ENCODE measurements at regions not wholly inside any gene's neighbourhood (a gene's known extent, or its start where the extent isn't known, plus 50 kb on each side); places are given as distances from the start of the nearest gene placed in this dataset.

DNA sequence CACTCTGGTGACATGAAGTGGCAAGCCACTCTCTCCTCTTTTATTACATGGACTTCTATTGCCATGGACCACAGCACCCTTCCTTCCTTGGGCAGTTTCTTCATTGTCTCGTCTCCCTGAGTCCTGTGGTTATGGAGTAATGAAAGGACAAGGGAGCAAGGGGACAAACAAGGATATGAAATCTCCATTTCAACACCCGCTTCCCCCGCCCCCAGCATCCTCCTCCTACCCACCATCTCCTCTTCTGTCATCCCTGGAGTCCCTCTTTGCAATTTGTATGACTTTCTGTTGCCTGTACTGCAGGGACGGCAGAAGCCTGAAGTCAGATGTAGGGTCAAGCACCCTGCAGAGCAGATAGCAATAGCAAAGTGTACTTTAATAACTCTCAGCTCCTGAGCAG, 300.7 kb upstream of the CLINT1 start:
- Mint-ChIP-seq H3K27me3 (peaks cover 8% of the 10 kb centered on the region), H3K9me3 (no peaks in the 10 kb centered on the region), H3K4me1 (no peaks in the 10 kb centered on the region), H3K36me3 (no peaks in the 10 kb centered on the region), H3K4me3 (no peak overlapping the region), H3K27ac (no peak overlapping the region)
- ATAC-seq (ENCODE audit: low read depth) (no peak), DNase-seq (ENCODE audit: low spot score in 2 of 2) (no peak)

DNA sequence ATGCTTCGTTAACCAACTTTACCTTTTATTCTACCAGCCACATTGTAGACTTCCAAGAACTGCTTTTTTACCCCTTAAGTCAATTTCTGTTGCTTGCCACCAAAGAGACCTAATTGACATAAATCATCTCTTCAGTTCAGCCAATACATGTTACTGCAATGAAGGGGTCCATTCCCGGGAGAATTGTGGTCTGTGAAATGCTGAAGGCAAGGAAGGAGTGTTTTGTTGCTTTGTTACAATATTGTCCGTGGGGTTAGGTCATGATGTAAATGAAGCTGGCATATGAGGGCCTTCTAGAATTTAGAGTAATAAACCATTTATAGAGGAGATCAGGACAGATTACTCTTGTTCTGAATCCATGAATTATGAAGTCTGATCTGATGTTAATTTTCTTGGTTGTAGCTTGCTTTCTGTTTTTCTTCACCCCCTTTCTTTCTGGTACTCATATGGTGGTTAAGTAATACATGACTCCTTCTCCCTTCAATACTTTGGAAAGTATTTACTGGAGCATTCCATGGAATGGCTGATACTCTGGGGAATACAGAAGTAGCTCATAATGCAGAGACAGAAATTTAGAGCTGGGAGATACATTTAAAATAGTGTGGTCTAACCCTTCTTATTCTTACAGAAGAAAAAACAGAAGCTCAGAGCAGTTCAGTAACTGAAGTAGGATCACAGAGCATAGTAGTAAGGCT, 297.0 kb upstream of the CLINT1 start:
- H3K27ac Mint-ChIP-seq = no peak overlapping the region
- no peak for ATAC-seq (ENCODE audit: low read depth)
- no peak overlapping the region for H3K4me3 Mint-ChIP-seq
- H3K27me3 Mint-ChIP-seq = peaks cover 8% of the 10 kb centered on the region
- DNase-seq (ENCODE audit: low spot score in 2 of 2) = no peak
- H3K4me1 Mint-ChIP-seq = no peaks in the 10 kb centered on the region
- H3K9me3 Mint-ChIP-seq = no peaks in the 10 kb centered on the region
- H3K36me3 Mint-ChIP-seq = no peaks in the 10 kb centered on the region

DNA sequence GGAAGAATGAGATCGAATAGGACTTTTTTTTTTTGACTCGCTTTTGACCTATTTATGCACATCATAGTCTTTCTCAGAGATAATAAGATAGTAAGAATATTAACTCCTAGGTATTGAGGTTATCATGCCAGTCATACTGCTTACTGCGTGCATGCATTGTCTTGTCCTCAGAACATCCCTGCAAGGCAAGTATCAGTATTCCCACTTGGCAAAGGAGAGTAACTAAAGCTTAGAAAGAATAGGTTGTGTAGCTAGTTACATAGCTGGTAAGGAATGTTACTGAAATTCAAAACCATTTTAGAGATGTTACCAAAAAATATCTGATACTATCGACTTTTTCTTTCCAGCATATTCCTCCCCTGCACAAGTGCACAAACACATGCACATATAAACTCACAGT, 296.1 kb upstream of the CLINT1 start:
- Mint-ChIP-seq H3K9me3 (no peaks in the 10 kb centered on the region), H3K27ac (no peak overlapping the region), H3K4me1 (no peaks in the 10 kb centered on the region), H3K36me3 (no peaks in the 10 kb centered on the region), H3K4me3 (no peak overlapping the region), H3K27me3 (peaks cover 6% of the 10 kb centered on the region)
- no peak for DNase-seq (ENCODE audit: low spot score in 2 of 2)
- ATAC-seq (ENCODE audit: low read depth) = no peak

DNA sequence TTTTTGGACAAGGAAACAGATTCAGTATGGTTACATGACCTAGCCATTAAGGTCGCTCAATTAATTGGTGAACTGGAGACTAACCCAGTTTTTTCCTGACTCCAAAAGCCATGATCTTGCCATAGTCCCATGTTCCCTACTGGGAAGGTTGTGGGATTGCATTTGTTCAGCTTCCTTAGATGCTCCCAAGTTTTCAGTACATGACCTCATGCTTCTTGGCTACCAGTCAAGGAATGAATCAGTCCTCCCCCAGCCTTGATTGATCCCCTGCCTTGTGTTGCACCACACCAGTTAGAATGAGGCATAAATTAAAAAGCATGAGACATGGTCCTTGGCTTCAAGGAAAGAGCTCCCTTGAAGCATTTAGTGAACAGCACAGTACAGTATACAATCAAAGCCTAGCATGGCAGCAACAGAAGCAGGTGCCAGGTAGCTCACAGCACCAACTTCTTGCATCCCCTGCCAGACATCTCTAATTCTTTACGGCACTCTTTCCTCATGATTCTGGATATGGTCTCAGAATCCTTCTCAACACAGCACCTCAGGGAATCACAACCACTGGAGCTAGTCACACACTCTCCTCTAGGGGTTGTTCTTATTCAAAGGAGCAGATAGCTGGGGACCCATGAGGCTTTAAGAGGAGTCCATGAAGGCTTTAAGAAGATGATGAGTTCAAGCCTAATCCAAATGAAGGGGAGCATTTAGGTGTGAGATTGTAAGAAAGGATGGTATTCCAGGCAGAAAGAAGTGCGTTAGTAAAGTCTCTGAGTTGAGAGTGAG, 295.5 kb upstream of the CLINT1 start:
- ATAC-seq (ENCODE audit: low read depth) = no peak
- Mint-ChIP-seq H3K27ac (no peak overlapping the region), H3K4me1 (no peaks in the 10 kb centered on the region), H3K36me3 (no peaks in the 10 kb centered on the region), H3K4me3 (no peak overlapping the region), H3K27me3 (peaks cover 6% of the 10 kb centered on the region), H3K9me3 (no peaks in the 10 kb centered on the region)
- DNase-seq (ENCODE audit: low spot score in 2 of 2) = no peak

DNA sequence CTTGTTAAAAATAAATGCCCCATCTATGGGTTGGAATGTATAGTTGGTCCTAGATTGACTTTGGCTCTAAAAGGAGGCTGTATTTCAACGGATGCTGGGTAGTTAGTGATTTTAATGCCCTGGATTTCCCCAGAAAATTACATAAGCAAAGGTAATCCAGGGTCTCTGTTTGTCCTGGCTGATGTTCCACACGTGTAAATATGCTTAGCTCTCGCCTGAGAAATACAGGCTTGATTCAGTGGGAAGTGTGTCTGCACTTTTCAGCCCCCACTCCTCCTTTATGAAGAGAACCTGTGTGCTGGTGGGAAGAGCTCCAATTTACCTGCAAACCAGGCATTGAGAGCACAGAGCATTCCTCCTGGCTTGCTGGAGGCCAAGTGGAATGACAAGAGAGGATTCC, 294.6 kb upstream of the CLINT1 start:
- DNase-seq (ENCODE audit: low spot score in 2 of 2) (no peak), ATAC-seq (ENCODE audit: low read depth) (no peak)
- H3K4me1 Mint-ChIP-seq = no peaks in the 10 kb centered on the region
- no peaks in the 10 kb centered on the region for H3K36me3 Mint-ChIP-seq
- no peaks in the 10 kb centered on the region for H3K9me3 Mint-ChIP-seq
- no peak overlapping the region for H3K27ac Mint-ChIP-seq
- H3K4me3 Mint-ChIP-seq = no peak overlapping the region
- H3K27me3 Mint-ChIP-seq = peaks cover 6% of the 10 kb centered on the region

DNA sequence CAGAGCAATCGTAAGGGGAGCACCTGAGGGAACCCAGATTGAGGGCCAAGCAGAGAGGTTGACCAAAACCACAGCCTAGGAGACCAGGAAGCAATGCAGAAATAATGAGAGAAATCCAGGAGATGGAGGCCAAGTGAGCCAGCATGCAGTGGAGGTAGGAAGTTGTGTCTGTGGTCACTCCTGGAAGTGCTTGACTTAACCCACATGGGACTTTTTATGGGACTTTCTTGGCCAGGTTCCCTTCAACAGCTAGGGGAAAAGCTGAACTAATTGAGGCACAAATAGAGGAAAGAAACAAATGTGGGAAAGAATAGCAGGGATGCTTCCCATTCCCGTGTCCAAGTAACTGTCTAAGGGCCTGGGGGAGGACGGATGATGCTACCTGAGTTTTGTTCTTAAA, 293.2 kb upstream of the CLINT1 start:
- H3K9me3 Mint-ChIP-seq = no peaks in the 10 kb centered on the region
- ATAC-seq (ENCODE audit: low read depth) (no peak), DNase-seq (ENCODE audit: low spot score in 2 of 2) (no peak)
- H3K27ac Mint-ChIP-seq = no peak overlapping the region
- H3K4me3 Mint-ChIP-seq = no peak overlapping the region
- no peaks in the 10 kb centered on the region for H3K4me1 Mint-ChIP-seq
- peaks cover 5% of the 10 kb centered on the region for H3K27me3 Mint-ChIP-seq
- H3K36me3 Mint-ChIP-seq = no peaks in the 10 kb centered on the region

DNA sequence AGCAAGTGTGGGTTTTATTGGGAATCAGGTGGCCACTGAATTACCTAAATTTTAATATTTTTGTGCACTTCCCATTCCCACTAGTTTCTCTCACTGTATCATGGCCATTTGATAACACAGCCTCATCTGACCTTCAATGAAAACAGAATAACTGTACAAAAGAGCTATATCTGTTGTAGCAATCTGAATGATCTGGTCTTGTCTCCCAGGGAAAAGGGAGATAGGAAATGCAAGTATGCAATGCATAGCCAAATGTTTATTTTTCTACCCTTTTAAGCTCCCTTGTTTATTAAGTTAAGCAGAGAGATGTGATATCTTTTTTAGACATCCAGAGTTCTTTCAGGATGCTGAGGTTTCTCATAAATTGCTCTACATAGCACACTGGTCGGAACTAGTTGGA, 288.3 kb upstream of the CLINT1 start:
- H3K36me3 Mint-ChIP-seq = no peaks in the 10 kb centered on the region
- DNase-seq (ENCODE audit: low spot score in 2 of 2) (no peak), ATAC-seq (ENCODE audit: low read depth) (no peak)
- H3K4me1 Mint-ChIP-seq = no peaks in the 10 kb centered on the region
- no peak overlapping the region for H3K4me3 Mint-ChIP-seq
- no peak overlapping the region for H3K27ac Mint-ChIP-seq
- H3K9me3 Mint-ChIP-seq = no peaks in the 10 kb centered on the region
- no peaks in the 10 kb centered on the region for H3K27me3 Mint-ChIP-seq

DNA sequence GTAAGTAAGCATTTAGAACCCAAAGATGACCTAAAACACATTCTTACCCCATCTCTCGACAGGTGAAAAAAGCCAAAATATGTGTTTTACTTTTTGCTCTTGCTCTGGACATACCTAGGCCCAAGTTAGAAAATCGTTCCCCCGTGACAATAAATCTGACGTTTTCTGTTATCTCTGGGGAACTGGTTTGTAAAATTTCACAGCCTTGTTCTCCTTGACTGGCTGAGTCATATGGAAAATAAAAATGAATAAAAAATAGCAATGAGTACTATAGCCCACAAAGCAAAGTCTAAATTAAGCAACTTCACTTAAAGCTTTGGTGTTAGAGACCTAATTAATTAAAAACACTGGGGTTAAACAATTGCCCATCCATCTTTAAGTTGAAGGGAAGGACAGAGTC, 286.9 kb upstream of the CLINT1 start:
- DNase-seq (ENCODE audit: low spot score in 2 of 2) (no peak), ATAC-seq (ENCODE audit: low read depth) (no peak)
- Mint-ChIP-seq H3K27me3 (no peaks in the 10 kb centered on the region), H3K4me3 (no peak overlapping the region), H3K9me3 (no peaks in the 10 kb centered on the region), H3K4me1 (no peaks in the 10 kb centered on the region), H3K36me3 (no peaks in the 10 kb centered on the region), H3K27ac (no peak overlapping the region)

DNA sequence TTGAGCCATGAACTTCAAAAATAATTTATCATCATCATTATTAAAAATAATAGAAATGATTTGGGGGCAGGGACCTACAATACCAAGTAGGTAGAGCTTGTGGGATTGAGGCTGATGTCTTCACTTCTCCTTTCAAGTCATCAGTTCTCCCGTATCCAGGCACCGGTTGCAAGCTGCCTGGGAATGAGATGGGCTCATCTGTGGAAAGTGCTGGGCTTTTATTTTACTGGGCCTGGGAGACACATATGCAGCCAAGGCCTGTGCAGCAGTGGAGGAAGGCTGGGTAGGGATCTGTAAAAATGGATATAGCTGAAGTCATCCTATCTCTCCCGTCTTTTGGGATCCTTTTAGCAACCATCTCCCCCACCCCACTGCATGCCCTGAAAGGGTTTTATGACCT, 284.1 kb upstream of the CLINT1 start:
- peaks cover 6% of the 10 kb centered on the region for H3K4me1 Mint-ChIP-seq
- H3K9me3 Mint-ChIP-seq = no peaks in the 10 kb centered on the region
- no peak overlapping the region for H3K27ac Mint-ChIP-seq
- no peak overlapping the region for H3K4me3 Mint-ChIP-seq
- ATAC-seq (ENCODE audit: low read depth) (no peak), DNase-seq (ENCODE audit: low spot score in 2 of 2) (no peak)
- H3K27me3 Mint-ChIP-seq = no peaks in the 10 kb centered on the region
- no peaks in the 10 kb centered on the region for H3K36me3 Mint-ChIP-seq

DNA sequence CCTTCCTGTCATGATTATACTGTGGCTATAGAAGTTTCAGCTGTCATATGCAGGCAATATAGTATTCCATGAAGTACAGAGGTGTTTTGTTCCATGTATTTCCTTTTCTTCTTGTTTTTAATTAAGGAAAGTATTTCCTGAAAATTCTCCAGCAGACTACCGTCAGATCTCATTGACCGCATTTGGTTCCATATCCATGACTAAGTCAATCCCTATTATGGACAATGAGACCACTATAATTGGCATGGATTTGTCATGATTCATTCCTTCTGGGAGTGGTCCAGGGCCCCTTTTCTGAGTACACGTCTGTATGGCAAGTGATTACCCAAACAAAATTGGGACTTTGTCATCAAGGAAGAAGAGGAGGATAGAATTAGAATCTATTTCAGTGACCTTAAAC, 283.2 kb upstream of the CLINT1 start:
- Mint-ChIP-seq H3K36me3 (no peaks in the 10 kb centered on the region), H3K27me3 (no peaks in the 10 kb centered on the region), H3K4me1 (peaks cover 6% of the 10 kb centered on the region), H3K4me3 (no peak overlapping the region), H3K27ac (no peak overlapping the region), H3K9me3 (no peaks in the 10 kb centered on the region)
- no peak for ATAC-seq (ENCODE audit: low read depth)
- no peak for DNase-seq (ENCODE audit: low spot score in 2 of 2)

DNA sequence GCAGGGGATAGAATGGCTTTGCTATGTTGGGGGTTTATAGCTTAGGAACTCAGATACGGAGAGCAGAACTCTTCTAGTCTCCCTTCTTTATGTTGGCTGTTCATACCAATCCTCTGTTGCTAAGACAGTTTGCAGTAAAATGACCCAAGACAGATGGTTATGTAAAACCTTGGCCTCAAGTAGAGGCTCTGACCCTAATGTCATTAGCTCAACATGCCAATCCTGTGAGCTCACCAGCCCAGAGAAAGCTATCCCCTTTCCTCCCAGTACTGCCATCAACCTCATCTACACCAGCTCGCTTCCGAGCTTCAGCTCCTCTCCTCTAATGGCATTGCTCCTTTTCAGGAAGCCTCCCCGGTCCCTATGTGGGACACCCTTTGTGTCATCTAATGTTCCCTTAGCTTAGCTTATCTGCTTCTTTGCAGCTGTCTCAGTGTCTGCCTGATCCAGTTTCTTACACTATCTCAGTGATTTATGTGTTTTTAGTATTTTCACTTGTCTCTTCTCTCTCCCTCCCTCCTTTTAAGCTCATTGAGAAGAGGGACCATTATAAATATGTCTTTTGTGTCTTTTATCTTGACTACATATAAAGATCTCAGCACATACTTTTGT, 281.3 kb upstream of the CLINT1 start:
- Mint-ChIP-seq H3K27me3 (no peaks in the 10 kb centered on the region), H3K9me3 (no peaks in the 10 kb centered on the region), H3K4me3 (no peak overlapping the region), H3K4me1 (peaks cover 6% of the 10 kb centered on the region), H3K36me3 (no peaks in the 10 kb centered on the region), H3K27ac (no peak overlapping the region)
- no peak for ATAC-seq (ENCODE audit: low read depth)
- DNase-seq (ENCODE audit: low spot score in 2 of 2) = no peak

DNA sequence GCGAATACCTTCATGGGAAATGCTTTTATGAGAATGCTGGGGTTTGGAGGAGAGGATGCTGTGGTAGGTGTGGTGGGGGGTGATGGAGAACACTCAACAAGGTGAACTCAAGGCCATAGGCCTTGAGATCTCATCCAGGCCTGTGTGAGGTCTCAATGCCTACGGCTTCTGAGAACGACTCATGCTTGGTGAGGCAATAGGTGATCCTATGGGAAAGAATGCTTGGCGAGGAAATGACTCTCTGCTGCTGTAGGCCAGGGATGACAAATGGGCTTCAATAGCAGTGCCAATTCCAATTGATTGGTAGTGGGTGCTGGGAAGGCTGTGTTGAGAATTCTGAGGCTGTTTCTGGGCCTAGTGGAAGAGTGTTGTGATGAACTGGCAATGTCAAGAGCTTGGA, 280.2 kb upstream of the CLINT1 start:
- Mint-ChIP-seq H3K4me1 (peaks cover 6% of the 10 kb centered on the region), H3K27ac (no peak overlapping the region), H3K4me3 (no peak overlapping the region), H3K36me3 (no peaks in the 10 kb centered on the region), H3K27me3 (peaks cover 3% of the 10 kb centered on the region), H3K9me3 (no peaks in the 10 kb centered on the region)
- ATAC-seq (ENCODE audit: low read depth) (no peak), DNase-seq (ENCODE audit: low spot score in 2 of 2) (no peak)

DNA sequence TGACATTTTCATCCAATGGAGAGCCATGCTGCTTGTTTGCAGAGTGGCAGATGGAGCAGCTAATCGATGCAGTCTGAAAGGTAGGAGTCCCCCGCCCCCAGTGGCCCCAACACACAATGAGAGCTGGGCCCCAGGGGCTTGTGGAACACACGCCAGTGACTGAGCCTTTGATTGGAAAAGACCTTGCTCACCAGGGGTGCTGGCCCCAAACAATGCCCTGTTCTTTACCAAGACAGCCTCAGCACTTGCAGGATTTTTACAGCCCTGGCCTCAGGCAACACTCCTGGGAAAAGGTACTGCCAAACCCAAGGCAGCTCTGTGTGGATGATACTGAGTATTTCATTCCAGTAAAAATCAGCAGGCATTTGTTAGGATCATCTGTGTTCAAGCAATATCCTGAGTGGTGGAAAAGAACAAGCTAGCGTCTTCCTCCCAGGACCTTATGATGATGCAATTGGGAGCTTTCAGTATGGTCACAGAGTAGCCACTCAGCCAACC, 276.8 kb upstream of the CLINT1 start:
- Mint-ChIP-seq H3K4me1 (peaks cover 6% of the 10 kb centered on the region), H3K36me3 (no peaks in the 10 kb centered on the region), H3K27ac (no peak overlapping the region), H3K4me3 (no peak overlapping the region), H3K27me3 (peaks cover 3% of the 10 kb centered on the region), H3K9me3 (no peaks in the 10 kb centered on the region)
- DNase-seq (ENCODE audit: low spot score in 2 of 2) (no peak), ATAC-seq (ENCODE audit: low read depth) (no peak)

DNA sequence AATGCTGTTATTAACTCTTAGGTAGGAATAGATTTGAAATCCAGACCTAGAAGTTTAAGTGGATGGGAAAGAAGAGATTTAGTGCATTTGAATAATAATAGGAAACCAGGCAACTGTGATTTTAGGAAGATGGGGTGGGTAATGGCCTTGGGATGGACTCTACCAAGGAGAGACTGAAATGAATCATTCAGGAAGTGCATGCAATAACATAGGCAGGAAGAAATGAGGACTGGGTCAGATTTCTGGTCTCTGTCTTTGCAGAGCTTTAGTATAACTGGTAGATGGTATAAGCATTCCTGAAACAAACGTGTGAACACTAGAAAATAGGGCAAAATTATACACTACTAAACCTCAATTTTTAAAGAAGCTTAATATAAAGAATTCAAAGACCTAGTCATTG, 274.4 kb upstream of the CLINT1 start:
- H3K4me1 Mint-ChIP-seq = no peaks in the 10 kb centered on the region
- H3K36me3 Mint-ChIP-seq = no peaks in the 10 kb centered on the region
- peaks cover 7% of the 10 kb centered on the region for H3K27me3 Mint-ChIP-seq
- no peak overlapping the region for H3K4me3 Mint-ChIP-seq
- no peaks in the 10 kb centered on the region for H3K9me3 Mint-ChIP-seq
- ATAC-seq (ENCODE audit: low read depth) (no peak), DNase-seq (ENCODE audit: low spot score in 2 of 2) (no peak)
- no peak overlapping the region for H3K27ac Mint-ChIP-seq
